22Rv1 (cell line): ENCODE measurements at regions not wholly inside any gene's neighbourhood (a gene's known extent, or its start where the extent isn't known, plus 50 kb on each side); places are given as distances from the start of the nearest gene placed in this dataset.

Experiments used
- ZFX ChIP-seq: fragments of 450-650 bp; IDR thresholded peaks from 2 replicates; pipeline ENCODE4 v1.6.1; 2017; ENCODE audit warnings: antibody characterized with exemption, borderline replicate concordance
- TF ChIP-seq, protein P1 (sequence below): fragments of 450-650 bp; IDR thresholded peaks from 2 replicates; pipeline ENCODE4 v1.5.1; 2017; ENCODE audit warnings: mild to moderate bottlenecking

- TF ChIP-seq, protein P1, sequence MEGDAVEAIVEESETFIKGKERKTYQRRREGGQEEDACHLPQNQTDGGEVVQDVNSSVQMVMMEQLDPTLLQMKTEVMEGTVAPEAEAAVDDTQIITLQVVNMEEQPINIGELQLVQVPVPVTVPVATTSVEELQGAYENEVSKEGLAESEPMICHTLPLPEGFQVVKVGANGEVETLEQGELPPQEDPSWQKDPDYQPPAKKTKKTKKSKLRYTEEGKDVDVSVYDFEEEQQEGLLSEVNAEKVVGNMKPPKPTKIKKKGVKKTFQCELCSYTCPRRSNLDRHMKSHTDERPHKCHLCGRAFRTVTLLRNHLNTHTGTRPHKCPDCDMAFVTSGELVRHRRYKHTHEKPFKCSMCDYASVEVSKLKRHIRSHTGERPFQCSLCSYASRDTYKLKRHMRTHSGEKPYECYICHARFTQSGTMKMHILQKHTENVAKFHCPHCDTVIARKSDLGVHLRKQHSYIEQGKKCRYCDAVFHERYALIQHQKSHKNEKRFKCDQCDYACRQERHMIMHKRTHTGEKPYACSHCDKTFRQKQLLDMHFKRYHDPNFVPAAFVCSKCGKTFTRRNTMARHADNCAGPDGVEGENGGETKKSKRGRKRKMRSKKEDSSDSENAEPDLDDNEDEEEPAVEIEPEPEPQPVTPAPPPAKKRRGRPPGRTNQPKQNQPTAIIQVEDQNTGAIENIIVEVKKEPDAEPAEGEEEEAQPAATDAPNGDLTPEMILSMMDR = no peak
- no peak for TF ChIP-seq ZFX
These were observed 1026.0 kb downstream of the TUSC7 start for GRCh38 chr3:117735481-117736101.
